ENCODE measurements at regions not wholly inside any gene's neighbourhood (a gene's known extent, or its start where the extent isn't known, plus 50 kb on each side); places are given as distances from the start of the nearest gene placed in this dataset.

DNA sequence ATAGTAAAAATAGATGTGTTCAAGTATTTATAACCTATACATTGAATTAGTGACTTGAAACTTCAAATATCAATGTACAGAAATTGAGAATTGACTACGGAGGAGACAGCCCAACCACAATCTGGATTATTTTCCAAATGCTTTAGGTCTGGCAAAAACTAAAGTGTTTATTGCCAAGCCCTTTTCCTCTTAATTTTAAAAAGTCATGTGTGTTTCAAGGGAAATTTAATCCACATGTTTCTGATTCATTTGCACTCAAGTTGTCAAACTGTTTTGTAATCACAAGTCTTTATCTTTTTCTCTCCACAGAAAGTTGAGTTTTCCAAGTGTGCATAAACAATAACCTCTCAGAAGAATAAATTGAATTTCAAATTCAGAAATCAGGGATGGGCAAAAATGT lies 350.8 kb upstream of the RSPO3 start:
- WGBS, 4 donors = 62 to 79% (median 69%) methylated on average over 1 of the region's 1 CpG
- H3K4me1 ChIP-seq (replicated peaks in 1 of 2) = no peaks in the 10 kb centered on the region
- H3K27me3 ChIP-seq = no peaks in the 10 kb centered on the region
- no peak for TF ChIP-seq POLR2A (IDR thresholded peaks at IDR 0.05)
- TF ChIP-seq, protein P1, sequence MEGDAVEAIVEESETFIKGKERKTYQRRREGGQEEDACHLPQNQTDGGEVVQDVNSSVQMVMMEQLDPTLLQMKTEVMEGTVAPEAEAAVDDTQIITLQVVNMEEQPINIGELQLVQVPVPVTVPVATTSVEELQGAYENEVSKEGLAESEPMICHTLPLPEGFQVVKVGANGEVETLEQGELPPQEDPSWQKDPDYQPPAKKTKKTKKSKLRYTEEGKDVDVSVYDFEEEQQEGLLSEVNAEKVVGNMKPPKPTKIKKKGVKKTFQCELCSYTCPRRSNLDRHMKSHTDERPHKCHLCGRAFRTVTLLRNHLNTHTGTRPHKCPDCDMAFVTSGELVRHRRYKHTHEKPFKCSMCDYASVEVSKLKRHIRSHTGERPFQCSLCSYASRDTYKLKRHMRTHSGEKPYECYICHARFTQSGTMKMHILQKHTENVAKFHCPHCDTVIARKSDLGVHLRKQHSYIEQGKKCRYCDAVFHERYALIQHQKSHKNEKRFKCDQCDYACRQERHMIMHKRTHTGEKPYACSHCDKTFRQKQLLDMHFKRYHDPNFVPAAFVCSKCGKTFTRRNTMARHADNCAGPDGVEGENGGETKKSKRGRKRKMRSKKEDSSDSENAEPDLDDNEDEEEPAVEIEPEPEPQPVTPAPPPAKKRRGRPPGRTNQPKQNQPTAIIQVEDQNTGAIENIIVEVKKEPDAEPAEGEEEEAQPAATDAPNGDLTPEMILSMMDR (IDR thresholded peaks at IDR 0.05) = no peak
- H3K27ac ChIP-seq = no peak overlapping the region
- no peaks in the 10 kb centered on the region for H3K36me3 ChIP-seq (replicated peaks in 1 of 2)
- DNase-seq = no peak
- intact Hi-C loops (cut with DNase I) = no loop called here
- no peaks in the 10 kb centered on the region for H3K9me3 ChIP-seq (replicated peaks in 1 of 3)
- no peak overlapping the region for H3K4me3 ChIP-seq

GRCh38 chr6:126770176-126770575 lies 348.3 kb upstream of the RSPO3 start:
- TF ChIP-seq, protein P1 (IDR thresholded peaks at IDR 0.05) = no peak
- no peak for TF ChIP-seq POLR2A (IDR thresholded peaks at IDR 0.05)
- Histone ChIP-seq H3K27me3 (no peaks in the 10 kb centered on the region), H3K36me3 (replicated peaks in 1 of 2) (no peaks in the 10 kb centered on the region), H3K9me3 (replicated peaks in 1 of 3) (no peaks in the 10 kb centered on the region), H3K27ac (no peak overlapping the region), H3K4me3 (no peak overlapping the region), H3K4me1 (replicated peaks in 1 of 2) (peaks cover 0 to 4% of the 10 kb centered on the region in 2 donors)
- 46 to 62% (median 53%) methylated on average over 1 of the region's 1 CpG for WGBS, 4 donors
- intact Hi-C loops (cut with DNase I) = no loop called here
- DNase-seq = no peak

GRCh38 chr6:126773112-126773805 lies 345.2 kb upstream of the RSPO3 start:
- DNase-seq = peak in 2 of 7 donors; percentile 18 to 20
- intact Hi-C loops (cut with DNase I) = no loop called here
- peak overlapping the region in 1 of 5 donors; percentile 39 for H3K27ac ChIP-seq
- no peaks in the 10 kb centered on the region for H3K9me3 ChIP-seq (replicated peaks in 1 of 3)
- TF ChIP-seq, protein P1 (IDR thresholded peaks at IDR 0.05) = no peak
- TF ChIP-seq POLR2A (IDR thresholded peaks at IDR 0.05) = no peak
- no peaks in the 10 kb centered on the region for H3K27me3 ChIP-seq
- 13 to 25% (median 18%) methylated on average over 9 of the region's 9 CpGs for WGBS, 4 donors
- no peak overlapping the region for H3K4me3 ChIP-seq
- H3K36me3 ChIP-seq (replicated peaks in 1 of 2) = no peaks in the 10 kb centered on the region
- H3K4me1 ChIP-seq (replicated peaks in 1 of 2) = peaks cover 0 to 4% of the 10 kb centered on the region in 2 donors

DNA sequence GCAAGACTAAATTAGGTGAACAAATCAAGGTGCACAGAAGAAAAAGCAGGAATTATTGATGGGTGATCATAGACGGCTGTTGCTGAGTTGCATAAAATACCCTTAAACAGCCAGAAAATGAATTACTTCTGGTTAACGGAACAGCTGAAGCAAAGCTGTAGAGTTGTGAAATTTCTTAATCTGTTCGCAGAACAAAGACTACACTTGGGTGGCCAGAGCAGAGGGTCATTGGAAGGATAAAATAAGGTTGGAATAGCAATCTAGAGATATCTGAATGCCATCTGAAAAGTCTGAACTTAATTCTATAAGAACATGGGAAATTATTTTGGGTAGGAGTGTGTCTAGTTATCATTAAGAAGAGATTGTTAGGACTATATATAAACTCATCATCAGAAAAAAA lies 339.1 kb upstream of the RSPO3 start:
- Histone ChIP-seq H3K27ac (no peak overlapping the region), H3K27me3 (no peaks in the 10 kb centered on the region), H3K9me3 (replicated peaks in 1 of 3) (no peaks in the 10 kb centered on the region), H3K36me3 (replicated peaks in 1 of 2) (no peaks in the 10 kb centered on the region), H3K4me1 (replicated peaks in 1 of 2) (no peaks in the 10 kb centered on the region), H3K4me3 (no peak overlapping the region)
- TF ChIP-seq, protein P1 (IDR thresholded peaks at IDR 0.05) = no peak
- TF ChIP-seq POLR2A (IDR thresholded peaks at IDR 0.05) = no peak
- DNase-seq = no peak
- 69 to 79% (median 76%) methylated on average over 3 of the region's 3 CpGs for WGBS, 4 donors
- intact Hi-C loops (cut with DNase I) = no loop called here
